HCT116 (cell line): ENCODE measurements at regions not wholly inside any gene's neighbourhood (a gene's known extent, or its start where the extent isn't known, plus 50 kb on each side); places are given as distances from the start of the nearest gene placed in this dataset.

ENCODE experiments used
- ATAC-seq: fragments of 200-7000 bp; cut with Tn5 transposase; 2 replicates; pipeline ENCODE4 v1.9.1; 2020; ENCODE audit warnings: mild to moderate bottlenecking, moderate library complexity
- BruUV-seq: library from RNA; stranded (reverse); fragments of 400-500 nt; replicated peaks from 2 replicates; lab custom pipeline; 2021; lab: Mats Ljungman, UMichigan
- CTCF ChIA-PET: fragments of 300-600 bp; sonication (Branson Sonifier 250); formaldehyde crosslinking; loops from one replicate; lab custom pipeline; 2021; ENCODE audit warnings: antibody characterized with exemption; lab: Charles Lee
- POLR2A ChIA-PET: fragments of 300-600, 350-600 bp; sonication (Branson Sonifier 250); formaldehyde crosslinking; loops from one replicate; lab custom pipeline; 2021; ENCODE audit warnings: antibody characterized with exemption; lab: Charles Lee
- RAD21 ChIA-PET, 2 experiments: fragments of 300-600 bp; sonication (Branson Sonifier 250); formaldehyde crosslinking; loops; one replicate each; lab custom pipeline; 2023; ENCODE audit warnings: low total read pairs in 2 of 2; ENCODE audit not compliant: uncharacterized antibody in 2 of 2, unreplicated experiment in 2 of 2, low non-redundant PET in 1 of 2; lab: Charles Lee
- DNase-seq: peaks from one replicate; pipeline ENCODE4 v3.0.0-alpha.2; 2010; ENCODE audit warnings: low read depth, low spot score
- H2AFZ ChIP-seq: fragments of 200-600 bp; shearing (Covaris generic), sonication (generic); 2 replicates; pipeline ENCODE4 v1.6.1; 2017; ENCODE audit warnings: low read depth, mixed run types, mixed read lengths, antibody characterized with exemption, low read length; ENCODE audit not compliant: poor library complexity, severe bottlenecking
- H3K27ac ChIP-seq: 2 replicates; pipeline ENCODE4 v1.5.1; 2012; ENCODE audit warnings: low read depth, low read length
- H3K27me3 ChIP-seq: fragments of 200-600 bp; sonication (generic); 2 replicates; pipeline ENCODE4 v1.6.1; 2016; ENCODE audit warnings: mixed run types, low read length, mixed read lengths; ENCODE audit not compliant: insufficient read depth
- H3K36me3 ChIP-seq, 2 experiments: fragments of 200-500 bp in 1 of 2; fragments of 200-600 bp in 1 of 2; sonication (Bioruptor generic) in 1 of 2; sonication (generic) in 1 of 2; 2 replicates each; pipeline versions ENCODE4 v1.5.1 to v1.6.1; 2014 to 2016; ENCODE audit warnings: low read length in 2 of 2, inconsistent platforms in 1 of 2, mixed read lengths in 1 of 2, mixed run types in 1 of 2; ENCODE audit not compliant: insufficient read depth in 2 of 2, control insufficient read depth in 1 of 2
- H3K4me1 ChIP-seq, 2 experiments: fragments of 200-600 bp in 1 of 2; sonication (generic) in 1 of 2; 2 replicates each; pipeline versions ENCODE4 v1.5.1 to v1.6.1; 2012 to 2017; ENCODE audit warnings: low read length in 2 of 2, inconsistent platforms in 1 of 2, mild to moderate bottlenecking in 1 of 2, mixed read lengths in 1 of 2, mixed run types in 1 of 2, moderate library complexity in 1 of 2; ENCODE audit not compliant: insufficient read depth in 2 of 2, control insufficient read depth in 1 of 2
- H3K4me2 ChIP-seq: fragments of 200-600 bp; sonication (generic); 2 replicates; pipeline ENCODE4 v1.6.1; 2017; ENCODE audit warnings: mixed run types, low read length, mixed read lengths
- H3K4me3 ChIP-seq, 2 experiments: fragments of 200-600 bp in 1 of 2; sonication (generic) in 1 of 2; replicated peaks in 1 of 2; 2 replicates each; pipeline ENCODE4 v1.5.1; 2011 to 2016; ENCODE audit warnings: low read length in 2 of 2, control low read depth in 1 of 2, low read depth in 1 of 2, mild to moderate bottlenecking in 1 of 2, mixed read lengths in 1 of 2, mixed run types in 1 of 2
- H3K79me2 ChIP-seq: fragments of 200-600 bp; sonication (generic); 2 replicates; pipeline ENCODE4 v1.6.1; 2017; ENCODE audit warnings: mild to moderate bottlenecking, mixed run types, low read length, moderate library complexity, mixed read lengths; ENCODE audit not compliant: insufficient read depth
- H3K9ac ChIP-seq: fragments of 200-600 bp; sonication (generic); 2 replicates; pipeline ENCODE4 v1.6.1; 2016; ENCODE audit warnings: low read length, mixed read lengths
- H3K9me2 ChIP-seq: fragments of 200-600 bp; sonication (generic), shearing (Covaris generic); 2 replicates; pipeline ENCODE4 v1.6.1; 2017; ENCODE audit warnings: mixed run types, mild to moderate bottlenecking, moderate library complexity; ENCODE audit not compliant: insufficient read depth
- H3K9me3 ChIP-seq, 2 experiments: fragments of 200-500 bp in 1 of 2; fragments of 200-600 bp in 1 of 2; sonication (Bioruptor generic) in 1 of 2; sonication (generic) in 1 of 2; 2 replicates each; pipeline ENCODE4 v1.6.1; 2014 to 2017; ENCODE audit warnings: low read length in 2 of 2, mixed read lengths in 2 of 2, inconsistent platforms in 1 of 2, low read depth in 1 of 2, mild to moderate bottlenecking in 1 of 2, mixed run types in 1 of 2, moderate library complexity in 1 of 2; ENCODE audit not compliant: control insufficient read depth in 1 of 2, insufficient read depth in 1 of 2
- H4K20me1 ChIP-seq: fragments of 200-600 bp; sonication (generic), shearing (Covaris generic); 2 replicates; pipeline ENCODE4 v1.6.1; 2017; ENCODE audit warnings: mixed run types, mild to moderate bottlenecking, moderate library complexity; ENCODE audit not compliant: insufficient read depth
- CBX3 ChIP-seq: IDR thresholded peaks from 2 replicates; pipeline ENCODE4 v1.6.1; 2012; ENCODE audit warnings: low read depth
- EGR1 ChIP-seq: IDR thresholded peaks from 2 replicates; pipeline ENCODE4 v1.6.1; 2012; ENCODE audit warnings: low read depth
- ELF1 ChIP-seq: IDR thresholded peaks from 2 replicates; pipeline ENCODE4 v1.6.1; 2012; ENCODE audit warnings: low read depth, borderline replicate concordance
- EZH2 ChIP-seq: fragments of 200-600 bp; sonication (generic); IDR thresholded peaks from 2 replicates; pipeline ENCODE4 v1.6.1; 2017; ENCODE audit warnings: antibody characterized with exemption, mixed run types
- EZH2phosphoT487 ChIP-seq: fragments of 200-600 bp; IDR thresholded peaks from 2 replicates; pipeline ENCODE4 v1.6.1; 2018; ENCODE audit warnings: antibody characterized with exemption, borderline replicate concordance
- FOSL1 ChIP-seq: IDR thresholded peaks from 2 replicates; pipeline ENCODE4 v1.6.1; 2012; ENCODE audit warnings: low read depth
- POLR2A ChIP-seq: IDR thresholded peaks from 2 replicates; pipeline ENCODE4 v1.7.0; 2011; ENCODE audit warnings: borderline replicate concordance; ENCODE audit not compliant: insufficient read depth, insufficient read length; ENCODE audit errors: extremely low read depth
- POLR2AphosphoS5 ChIP-seq: IDR thresholded peaks from 2 replicates; pipeline ENCODE4 v1.6.1; 2011; ENCODE audit warnings: mild to moderate bottlenecking, low read depth, low read length, moderate library complexity
- RAD21 ChIP-seq: IDR thresholded peaks from 2 replicates; pipeline ENCODE4 v1.6.1; 2012; ENCODE audit warnings: low read depth, mild to moderate bottlenecking
- SP1 ChIP-seq: IDR thresholded peaks from 2 replicates; pipeline ENCODE4 v1.6.1; 2012; ENCODE audit warnings: low read depth
- TCF7L2 ChIP-seq: IDR thresholded peaks from 2 replicates; pipeline ENCODE4 v1.7.0; 2011; ENCODE audit warnings: borderline replicate concordance, inconsistent platforms; ENCODE audit not compliant: insufficient read depth, insufficient read length; ENCODE audit errors: extremely low read depth
- YY1 ChIP-seq: IDR thresholded peaks from 2 replicates; pipeline ENCODE4 v1.6.1; 2011; ENCODE audit warnings: low read length, low read depth, moderate library complexity, mild to moderate bottlenecking; ENCODE audit not compliant: insufficient replicate concordance; ENCODE audit errors: extremely low read depth
- intact Hi-C: fragments of 100-400 bp; cut with micrococcal nuclease; formaldehyde crosslinking; loops from 2 replicates; pipeline ENCODE4 v1.10.0; 2022
- TF ChIP-seq, protein P1 (sequence below): IDR thresholded peaks from 2 replicates; pipeline ENCODE4 v1.6.1; 2012
- TF ChIP-seq, protein P2 (sequence below): IDR thresholded peaks from 2 replicates; pipeline ENCODE4 v1.6.1; 2012; ENCODE audit warnings: low read depth
- TF ChIP-seq, protein P3 (sequence below): IDR thresholded peaks from 2 replicates; pipeline ENCODE4 v1.6.1; 2011; ENCODE audit warnings: mild to moderate bottlenecking, low read length, moderate library complexity; ENCODE audit not compliant: insufficient replicate concordance; ENCODE audit errors: extremely low read depth
- TF ChIP-seq, protein P4 (sequence below): IDR thresholded peaks from 2 replicates; pipeline ENCODE4 v1.6.1; 2012
- TF ChIP-seq, protein P5 (sequence below), 3 experiments: fragments of 200-600 bp in 1 of 3; sonication (generic) in 1 of 3; IDR thresholded peaks in 2 of 3; conservative IDR thresholded peaks in 1 of 3; 2 replicates each; pipeline ENCODE4 v1.5.1; 2012 to 2017; ENCODE audit warnings: low read depth in 2 of 3, low read length in 2 of 3, antibody characterized with exemption in 1 of 3, borderline replicate concordance in 1 of 3, control low read depth in 1 of 3, mild to moderate bottlenecking in 1 of 3, mixed read lengths in 1 of 3, mixed run types in 1 of 3, moderate library complexity in 1 of 3; ENCODE audit not compliant: insufficient read depth in 1 of 3

DNA sequence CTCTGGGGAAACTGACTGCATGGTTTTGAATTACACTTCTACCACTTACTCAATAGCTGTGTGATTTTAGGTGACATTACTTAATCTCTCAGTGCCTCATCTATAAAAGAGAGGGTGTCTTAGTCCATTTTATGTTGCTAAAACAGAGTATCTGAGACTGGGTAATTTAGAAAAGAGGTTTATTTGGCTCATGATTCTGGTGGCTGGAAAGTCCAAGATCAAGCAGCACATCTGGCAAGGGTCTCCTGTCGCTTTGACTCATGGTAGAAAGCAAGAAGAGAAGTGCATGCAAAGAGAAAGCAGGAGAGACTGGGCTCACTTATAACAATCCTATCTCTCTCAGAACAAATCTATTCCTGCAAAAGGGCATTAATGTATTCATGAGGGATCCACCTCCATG lies 132.4 kb upstream of the IRX5 start:
- no peak overlapping the region for H3K4me3 ChIP-seq
- no TSS peak for BruUV-seq
- no peak overlapping the region for H3K27ac ChIP-seq
- POLR2A ChIA-PET, result no interaction called here
- H4K20me1 ChIP-seq, result no peaks in the 10 kb centered on the region
- no peak for ATAC-seq
- H3K36me3 ChIP-seq, result no peaks in the 10 kb centered on the region
- H3K79me2 ChIP-seq, result no peaks in the 10 kb centered on the region
- H3K9me3 ChIP-seq, result no peaks in the 10 kb centered on the region
- no peaks in the 10 kb centered on the region for H3K27me3 ChIP-seq
- RAD21 ChIA-PET, result no interaction called here
- no peak overlapping the region for H2AFZ ChIP-seq
- CTCF ChIA-PET, result no interaction called here
- no peak for DNase-seq
- no peak overlapping the region for H3K4me2 ChIP-seq
- no peak for TF ChIP-seq EGR1
- TF ChIP-seq, protein P1, sequence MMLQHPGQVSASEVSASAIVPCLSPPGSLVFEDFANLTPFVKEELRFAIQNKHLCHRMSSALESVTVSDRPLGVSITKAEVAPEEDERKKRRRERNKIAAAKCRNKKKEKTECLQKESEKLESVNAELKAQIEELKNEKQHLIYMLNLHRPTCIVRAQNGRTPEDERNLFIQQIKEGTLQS, result no peak
- TF ChIP-seq, protein P2, sequence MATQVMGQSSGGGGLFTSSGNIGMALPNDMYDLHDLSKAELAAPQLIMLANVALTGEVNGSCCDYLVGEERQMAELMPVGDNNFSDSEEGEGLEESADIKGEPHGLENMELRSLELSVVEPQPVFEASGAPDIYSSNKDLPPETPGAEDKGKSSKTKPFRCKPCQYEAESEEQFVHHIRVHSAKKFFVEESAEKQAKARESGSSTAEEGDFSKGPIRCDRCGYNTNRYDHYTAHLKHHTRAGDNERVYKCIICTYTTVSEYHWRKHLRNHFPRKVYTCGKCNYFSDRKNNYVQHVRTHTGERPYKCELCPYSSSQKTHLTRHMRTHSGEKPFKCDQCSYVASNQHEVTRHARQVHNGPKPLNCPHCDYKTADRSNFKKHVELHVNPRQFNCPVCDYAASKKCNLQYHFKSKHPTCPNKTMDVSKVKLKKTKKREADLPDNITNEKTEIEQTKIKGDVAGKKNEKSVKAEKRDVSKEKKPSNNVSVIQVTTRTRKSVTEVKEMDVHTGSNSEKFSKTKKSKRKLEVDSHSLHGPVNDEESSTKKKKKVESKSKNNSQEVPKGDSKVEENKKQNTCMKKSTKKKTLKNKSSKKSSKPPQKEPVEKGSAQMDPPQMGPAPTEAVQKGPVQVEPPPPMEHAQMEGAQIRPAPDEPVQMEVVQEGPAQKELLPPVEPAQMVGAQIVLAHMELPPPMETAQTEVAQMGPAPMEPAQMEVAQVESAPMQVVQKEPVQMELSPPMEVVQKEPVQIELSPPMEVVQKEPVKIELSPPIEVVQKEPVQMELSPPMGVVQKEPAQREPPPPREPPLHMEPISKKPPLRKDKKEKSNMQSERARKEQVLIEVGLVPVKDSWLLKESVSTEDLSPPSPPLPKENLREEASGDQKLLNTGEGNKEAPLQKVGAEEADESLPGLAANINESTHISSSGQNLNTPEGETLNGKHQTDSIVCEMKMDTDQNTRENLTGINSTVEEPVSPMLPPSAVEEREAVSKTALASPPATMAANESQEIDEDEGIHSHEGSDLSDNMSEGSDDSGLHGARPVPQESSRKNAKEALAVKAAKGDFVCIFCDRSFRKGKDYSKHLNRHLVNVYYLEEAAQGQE, result no peak
- no peak for TF ChIP-seq SP1
- TF ChIP-seq, protein P3, sequence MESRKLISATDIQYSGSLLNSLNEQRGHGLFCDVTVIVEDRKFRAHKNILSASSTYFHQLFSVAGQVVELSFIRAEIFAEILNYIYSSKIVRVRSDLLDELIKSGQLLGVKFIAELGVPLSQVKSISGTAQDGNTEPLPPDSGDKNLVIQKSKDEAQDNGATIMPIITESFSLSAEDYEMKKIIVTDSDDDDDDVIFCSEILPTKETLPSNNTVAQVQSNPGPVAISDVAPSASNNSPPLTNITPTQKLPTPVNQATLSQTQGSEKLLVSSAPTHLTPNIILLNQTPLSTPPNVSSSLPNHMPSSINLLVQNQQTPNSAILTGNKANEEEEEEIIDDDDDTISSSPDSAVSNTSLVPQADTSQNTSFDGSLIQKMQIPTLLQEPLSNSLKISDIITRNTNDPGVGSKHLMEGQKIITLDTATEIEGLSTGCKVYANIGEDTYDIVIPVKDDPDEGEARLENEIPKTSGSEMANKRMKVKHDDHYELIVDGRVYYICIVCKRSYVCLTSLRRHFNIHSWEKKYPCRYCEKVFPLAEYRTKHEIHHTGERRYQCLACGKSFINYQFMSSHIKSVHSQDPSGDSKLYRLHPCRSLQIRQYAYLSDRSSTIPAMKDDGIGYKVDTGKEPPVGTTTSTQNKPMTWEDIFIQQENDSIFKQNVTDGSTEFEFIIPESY, result no peak
- no peak for TF ChIP-seq YY1
- no peak for TF ChIP-seq POLR2A
- no peak for TF ChIP-seq FOSL1
- TF ChIP-seq TCF7L2, result no peak
- no peak for TF ChIP-seq ELF1
- TF ChIP-seq, protein P4, sequence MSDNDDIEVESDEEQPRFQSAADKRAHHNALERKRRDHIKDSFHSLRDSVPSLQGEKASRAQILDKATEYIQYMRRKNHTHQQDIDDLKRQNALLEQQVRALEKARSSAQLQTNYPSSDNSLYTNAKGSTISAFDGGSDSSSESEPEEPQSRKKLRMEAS, result no peak
- no peak for TF ChIP-seq EZH2
- TF ChIP-seq CBX3, result no peak
- no peak for TF ChIP-seq EZH2phosphoT487
- TF ChIP-seq POLR2AphosphoS5, result no peak
- TF ChIP-seq, protein P5, sequence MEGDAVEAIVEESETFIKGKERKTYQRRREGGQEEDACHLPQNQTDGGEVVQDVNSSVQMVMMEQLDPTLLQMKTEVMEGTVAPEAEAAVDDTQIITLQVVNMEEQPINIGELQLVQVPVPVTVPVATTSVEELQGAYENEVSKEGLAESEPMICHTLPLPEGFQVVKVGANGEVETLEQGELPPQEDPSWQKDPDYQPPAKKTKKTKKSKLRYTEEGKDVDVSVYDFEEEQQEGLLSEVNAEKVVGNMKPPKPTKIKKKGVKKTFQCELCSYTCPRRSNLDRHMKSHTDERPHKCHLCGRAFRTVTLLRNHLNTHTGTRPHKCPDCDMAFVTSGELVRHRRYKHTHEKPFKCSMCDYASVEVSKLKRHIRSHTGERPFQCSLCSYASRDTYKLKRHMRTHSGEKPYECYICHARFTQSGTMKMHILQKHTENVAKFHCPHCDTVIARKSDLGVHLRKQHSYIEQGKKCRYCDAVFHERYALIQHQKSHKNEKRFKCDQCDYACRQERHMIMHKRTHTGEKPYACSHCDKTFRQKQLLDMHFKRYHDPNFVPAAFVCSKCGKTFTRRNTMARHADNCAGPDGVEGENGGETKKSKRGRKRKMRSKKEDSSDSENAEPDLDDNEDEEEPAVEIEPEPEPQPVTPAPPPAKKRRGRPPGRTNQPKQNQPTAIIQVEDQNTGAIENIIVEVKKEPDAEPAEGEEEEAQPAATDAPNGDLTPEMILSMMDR (IDR thresholded peaks at IDR 0.05 in 2 of 3, conservative IDR thresholded peaks at IDR 0.05 in 1 of 3; ENCODE audit: borderline replicate concordance in 1 of 3, insufficient read depth in 1 of 3, low read depth in 2 of 3, low read length in 2 of 3), result no peak
- no peak for TF ChIP-seq RAD21
- H3K4me1 ChIP-seq, result no peaks in the 10 kb centered on the region
- H3K9me2 ChIP-seq, result no peaks in the 10 kb centered on the region
- intact Hi-C loops, result no loop called here
- H3K9ac ChIP-seq, result no peak overlapping the region
